Astrocyte of the spinal cord (primary cell): ENCODE measurements at regions not wholly inside any gene's neighbourhood (a gene's known extent, or its start where the extent isn't known, plus 50 kb on each side); places are given as distances from the start of the nearest gene placed in this dataset.

ENCODE experiments used
- DNase-seq: peaks from one replicate; pipeline ENCODE4 v3.0.0; 2011; ENCODE audit warnings: low read depth, low spot score
- H3K4me3 ChIP-seq: 2 replicates; pipeline ENCODE4 v1.5.1; 2011; ENCODE audit warnings: low read depth, mild to moderate bottlenecking, low read length, moderate library complexity
- in situ Hi-C: cut with HindIII; loops from 2 replicates; pipeline ENCODE4 v1.10.0; 2017; ENCODE audit warnings: low sequenced_read_pairs
- TF ChIP-seq, protein P1 (sequence below): IDR thresholded peaks from 2 replicates; pipeline ENCODE4 v1.5.1; 2012; ENCODE audit warnings: low read depth, mild to moderate bottlenecking, low read length, inconsistent platforms

DNA sequence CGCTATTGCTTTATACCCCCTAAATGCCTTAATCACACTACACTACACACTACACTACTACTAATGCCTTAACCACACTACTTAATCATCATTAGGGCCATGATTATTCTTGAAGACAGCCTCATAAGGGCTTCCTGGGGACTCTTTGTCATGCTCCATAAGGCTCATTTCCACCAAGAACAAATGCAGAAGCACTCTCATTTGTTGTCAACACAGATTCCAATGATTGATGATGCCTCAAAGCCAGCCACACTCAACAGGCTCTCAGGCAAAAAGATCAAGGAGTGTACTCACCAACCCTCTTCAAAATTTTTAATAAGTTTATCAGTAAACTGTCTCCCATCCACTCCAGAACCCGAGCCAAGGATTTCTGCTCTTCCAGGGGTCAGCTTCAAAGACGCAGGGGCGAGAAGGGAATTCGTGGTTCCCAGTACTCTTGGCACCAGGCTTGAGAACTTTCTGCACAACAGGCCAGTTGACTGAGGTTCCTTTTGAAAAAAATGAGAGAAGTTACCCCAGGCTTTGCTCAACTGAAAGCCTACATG is 204.7 kb upstream of the GUCY1A2 start:
- TF ChIP-seq, protein P1, sequence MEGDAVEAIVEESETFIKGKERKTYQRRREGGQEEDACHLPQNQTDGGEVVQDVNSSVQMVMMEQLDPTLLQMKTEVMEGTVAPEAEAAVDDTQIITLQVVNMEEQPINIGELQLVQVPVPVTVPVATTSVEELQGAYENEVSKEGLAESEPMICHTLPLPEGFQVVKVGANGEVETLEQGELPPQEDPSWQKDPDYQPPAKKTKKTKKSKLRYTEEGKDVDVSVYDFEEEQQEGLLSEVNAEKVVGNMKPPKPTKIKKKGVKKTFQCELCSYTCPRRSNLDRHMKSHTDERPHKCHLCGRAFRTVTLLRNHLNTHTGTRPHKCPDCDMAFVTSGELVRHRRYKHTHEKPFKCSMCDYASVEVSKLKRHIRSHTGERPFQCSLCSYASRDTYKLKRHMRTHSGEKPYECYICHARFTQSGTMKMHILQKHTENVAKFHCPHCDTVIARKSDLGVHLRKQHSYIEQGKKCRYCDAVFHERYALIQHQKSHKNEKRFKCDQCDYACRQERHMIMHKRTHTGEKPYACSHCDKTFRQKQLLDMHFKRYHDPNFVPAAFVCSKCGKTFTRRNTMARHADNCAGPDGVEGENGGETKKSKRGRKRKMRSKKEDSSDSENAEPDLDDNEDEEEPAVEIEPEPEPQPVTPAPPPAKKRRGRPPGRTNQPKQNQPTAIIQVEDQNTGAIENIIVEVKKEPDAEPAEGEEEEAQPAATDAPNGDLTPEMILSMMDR = no peak
- in situ Hi-C loops = no loop called here
- no peak overlapping the region for H3K4me3 ChIP-seq
- DNase-seq = no peak

- TF ChIP-seq, protein P1 = no peak
- in situ Hi-C loops = no loop called here
- H3K4me3 ChIP-seq = no peak overlapping the region
- DNase-seq = no peak
Measured at GRCh38 chr11:107222431-107222830, 204.2 kb upstream of the GUCY1A2 start.

DNA sequence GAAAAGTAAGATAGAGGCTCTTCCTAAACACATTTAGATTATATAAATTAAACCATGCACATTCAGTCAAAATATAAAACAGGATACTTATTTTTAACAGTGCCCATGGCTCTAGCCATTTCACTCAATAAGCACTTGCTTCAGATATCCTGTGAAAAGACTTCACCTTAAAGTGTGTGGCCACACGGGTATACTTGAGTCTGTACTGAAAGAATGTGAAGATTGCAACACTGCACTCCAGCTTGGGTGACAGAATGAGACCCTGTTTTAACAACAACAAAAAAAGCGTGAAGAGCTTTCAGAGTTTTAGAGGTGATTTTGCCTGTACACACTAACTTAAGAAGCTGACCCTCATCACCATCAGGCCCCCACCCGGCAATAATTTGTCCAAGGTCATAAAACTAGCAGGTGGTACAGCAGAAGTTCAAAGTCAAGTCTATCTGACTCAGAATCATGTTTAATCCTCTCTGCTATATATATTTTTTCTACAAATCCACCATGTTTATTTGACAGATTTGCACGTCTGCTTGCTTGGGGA is 203.5 kb upstream of the GUCY1A2 start:
- no peak overlapping the region for H3K4me3 ChIP-seq
- TF ChIP-seq, protein P1 = no peak
- in situ Hi-C loops = no loop called here
- DNase-seq = no peak

- in situ Hi-C loops = no loop called here
- TF ChIP-seq, protein P1 = no peak
- no peak for DNase-seq
- no peak overlapping the region for H3K4me3 ChIP-seq
Measured at GRCh38 chr11:107218123-107219013, 200.1 kb upstream of the GUCY1A2 start.

- TF ChIP-seq, protein P1 = no peak
- H3K4me3 ChIP-seq = no peak overlapping the region
- no peak for DNase-seq
- in situ Hi-C loops = no loop called here
Measured at GRCh38 chr11:107217444-107217843, 199.2 kb upstream of the GUCY1A2 start.

GRCh38 chr11:107215010-107215409 is 196.7 kb upstream of the GUCY1A2 start:
- no peak for DNase-seq
- in situ Hi-C loops = no loop called here
- TF ChIP-seq, protein P1 = no peak
- no peak overlapping the region for H3K4me3 ChIP-seq
